Lower leg skin (tissue), 4 donors: ENCODE measurements at regions not wholly inside any gene's neighbourhood (a gene's known extent, or its start where the extent isn't known, plus 50 kb on each side); places are given as distances from the start of the nearest gene placed in this dataset.

ENCODE experiments used
- DNase-seq, 2 donors: peaks; one replicate each; pipeline ENCODE4 v3.0.0-alpha.2; 2019; ENCODE audit warnings: low spot score in 2 of 2
- H3K4me3 ChIP-seq: fragments of 200-600 bp; sonication (generic); 2 replicates; pipeline ENCODE4 v1.5.1; 2017; ENCODE audit warnings: mild to moderate bottlenecking, low read depth; ENCODE audit not compliant: poor library complexity, severe bottlenecking
- POLR2A ChIP-seq, 2 donors: fragments of 450-650 bp; IDR thresholded peaks; one replicate each; pipeline ENCODE4 v1.6.1; 2016 to 2017; ENCODE audit warnings: antibody characterized with exemption in 2 of 2, mild to moderate bottlenecking in 1 of 2, moderate library complexity in 1 of 2
- WGBS, 2 donors: methylation state at CpG; one replicate each; pipeline ENCODE4 v1.1.5; 2018; 5-methylcytosine and 5-hydroxymethylcytosine counted together
- intact Hi-C: fragments of 100-400 bp; cut with DNase I; formaldehyde crosslinking; loops from one replicate; pipeline ENCODE4 v1.15.0; 2023; ENCODE audit warnings: low total_unique reads
- TF ChIP-seq, protein P1 (sequence below), 3 donors: fragments of 450-650 bp; IDR thresholded peaks; one replicate each; pipeline ENCODE4 v1.5.1; 2016; ENCODE audit warnings: antibody characterized with exemption in 3 of 3, mild to moderate bottlenecking in 3 of 3, moderate library complexity in 2 of 3

GRCh38 chr15:81899024-81899423 is 146.8 kb downstream of the MEX3B start:
- intact Hi-C loops: no loop called here
- no peak overlapping the region for H3K4me3 ChIP-seq
- WGBS, 2 donors: 78 to 88% methylated on average over 2 of the region's 2 CpGs
- TF ChIP-seq POLR2A (IDR thresholded peaks at IDR 0.05): no peak
- TF ChIP-seq, protein P1, sequence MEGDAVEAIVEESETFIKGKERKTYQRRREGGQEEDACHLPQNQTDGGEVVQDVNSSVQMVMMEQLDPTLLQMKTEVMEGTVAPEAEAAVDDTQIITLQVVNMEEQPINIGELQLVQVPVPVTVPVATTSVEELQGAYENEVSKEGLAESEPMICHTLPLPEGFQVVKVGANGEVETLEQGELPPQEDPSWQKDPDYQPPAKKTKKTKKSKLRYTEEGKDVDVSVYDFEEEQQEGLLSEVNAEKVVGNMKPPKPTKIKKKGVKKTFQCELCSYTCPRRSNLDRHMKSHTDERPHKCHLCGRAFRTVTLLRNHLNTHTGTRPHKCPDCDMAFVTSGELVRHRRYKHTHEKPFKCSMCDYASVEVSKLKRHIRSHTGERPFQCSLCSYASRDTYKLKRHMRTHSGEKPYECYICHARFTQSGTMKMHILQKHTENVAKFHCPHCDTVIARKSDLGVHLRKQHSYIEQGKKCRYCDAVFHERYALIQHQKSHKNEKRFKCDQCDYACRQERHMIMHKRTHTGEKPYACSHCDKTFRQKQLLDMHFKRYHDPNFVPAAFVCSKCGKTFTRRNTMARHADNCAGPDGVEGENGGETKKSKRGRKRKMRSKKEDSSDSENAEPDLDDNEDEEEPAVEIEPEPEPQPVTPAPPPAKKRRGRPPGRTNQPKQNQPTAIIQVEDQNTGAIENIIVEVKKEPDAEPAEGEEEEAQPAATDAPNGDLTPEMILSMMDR (IDR thresholded peaks at IDR 0.05): no peak
- no peak for DNase-seq

GRCh38 chr15:81897057-81897677 is 148.7 kb downstream of the MEX3B start:
- WGBS, 2 donors: 66 to 73% methylated on average over 6 of the region's 6 CpGs
- no peak overlapping the region for H3K4me3 ChIP-seq
- intact Hi-C loops: no loop called here
- TF ChIP-seq, protein P1 (IDR thresholded peaks at IDR 0.05): no peak
- TF ChIP-seq POLR2A (IDR thresholded peaks at IDR 0.05): no peak
- no peak for DNase-seq

GRCh38 chr15:81896356-81896755 is 149.5 kb downstream of the MEX3B start:
- no peak for DNase-seq
- intact Hi-C loops: no loop called here
- WGBS, 2 donors: 91 to 96% methylated on average over 3 of the region's 3 CpGs
- H3K4me3 ChIP-seq: no peak overlapping the region
- TF ChIP-seq, protein P1 (IDR thresholded peaks at IDR 0.05): no peak
- no peak for TF ChIP-seq POLR2A (IDR thresholded peaks at IDR 0.05)

GRCh38 chr15:81895723-81896122 is 150.1 kb downstream of the MEX3B start:
- WGBS, 2 donors: 71 to 77% methylated on average over 2 of the region's 2 CpGs
- intact Hi-C loops: no loop called here
- DNase-seq: no peak
- TF ChIP-seq POLR2A (IDR thresholded peaks at IDR 0.05): no peak
- TF ChIP-seq, protein P1 (IDR thresholded peaks at IDR 0.05): no peak
- no peak overlapping the region for H3K4me3 ChIP-seq

GRCh38 chr15:81894061-81894460 is 151.8 kb downstream of the MEX3B start:
- H3K4me3 ChIP-seq: no peak overlapping the region
- TF ChIP-seq POLR2A (IDR thresholded peaks at IDR 0.05): no peak
- TF ChIP-seq, protein P1 (IDR thresholded peaks at IDR 0.05): no peak
- WGBS, 2 donors: 86 to 88% methylated on average over 3 of the region's 3 CpGs
- intact Hi-C loops: no loop called here
- no peak for DNase-seq
